CD4-positive, alpha-beta T cell (primary cell): ENCODE measurements at regions not wholly inside any gene's neighbourhood (a gene's known extent, or its start where the extent isn't known, plus 50 kb on each side); places are given as distances from the start of the nearest gene placed in this dataset.

Experiments
- ATAC-seq: fragments of 200-7000 bp; cut with Tn5 transposase; one replicate; pipeline ENCODE4 v1.10.0; 2022; ENCODE audit warnings: mild to moderate bottlenecking; ENCODE audit not compliant: poor library complexity
- CTCF ChIA-PET: fragments of 350-600 bp; sonication (Branson Sonifier 250); formaldehyde crosslinking; loops from one replicate; lab custom pipeline; 2021; ENCODE audit warnings: antibody characterized with exemption, inconsistent platforms; lab: Charles Lee
- POLR2A ChIA-PET: fragments of 350-600 bp; sonication (Branson Sonifier 250); formaldehyde crosslinking; loops from one replicate; lab custom pipeline; 2021; ENCODE audit warnings: antibody characterized with exemption, inconsistent platforms; lab: Charles Lee
- DNase-seq, 14 experiments: peaks; one replicate each; pipeline ENCODE4 v3.0.0-alpha.2; 2013 to 2020; ENCODE audit warnings: mixed read lengths in 2 of 14
- H3K27ac ChIP-seq, 2 donors: one replicate each; pipeline versions ENCODE4 v1.5.1 to v1.7.0; 2013; ENCODE audit warnings: low read length in 2 of 2, low read depth in 1 of 2, mild to moderate bottlenecking in 1 of 2
- H3K27me3 ChIP-seq, 2 experiments: 1 replicate in 1 of 2; 2 replicates in 1 of 2; pipeline versions ENCODE4 v1.6.1 to v1.7.0; 2013; ENCODE audit warnings: low read length in 2 of 2, control low read depth in 1 of 2, mild to moderate bottlenecking in 1 of 2, moderate library complexity in 1 of 2; ENCODE audit not compliant: insufficient read depth in 2 of 2, control insufficient read depth in 1 of 2
- H3K36me3 ChIP-seq: one replicate; pipeline ENCODE4 v1.6.1; 2013; ENCODE audit warnings: low read length, control low read depth; ENCODE audit not compliant: insufficient read depth
- H3K4me1 ChIP-seq: one replicate; pipeline ENCODE4 v1.6.1; 2013; ENCODE audit warnings: low read length, control low read depth; ENCODE audit not compliant: insufficient read depth
- H3K4me3 ChIP-seq: one replicate; pipeline ENCODE4 v1.5.1; 2013; ENCODE audit warnings: mild to moderate bottlenecking, low read length, moderate library complexity
- H3K9me3 ChIP-seq, 2 experiments: 1 replicate in 1 of 2; 2 replicates in 1 of 2; pipeline versions ENCODE4 v1.6.1 to v1.7.0; 2013; ENCODE audit warnings: low read length in 2 of 2, mild to moderate bottlenecking in 2 of 2, control low read depth in 1 of 2, moderate library complexity in 1 of 2; ENCODE audit not compliant: control insufficient read depth in 1 of 2, insufficient read depth in 1 of 2
- H3K27ac Mint-ChIP-seq: one replicate; pipeline ENCODE4 v1.8.0; 2020; ENCODE audit warnings: mixed read lengths
- H3K27me3 Mint-ChIP-seq: one replicate; pipeline ENCODE4 v1.8.0; 2021; ENCODE audit warnings: mixed read lengths
- H3K36me3 Mint-ChIP-seq: one replicate; pipeline ENCODE4 v1.8.0; 2021; ENCODE audit warnings: low read depth, mixed read lengths
- H3K4me1 Mint-ChIP-seq: one replicate; pipeline ENCODE4 v1.8.0; 2021; ENCODE audit warnings: low read depth, mixed read lengths
- H3K4me3 Mint-ChIP-seq: one replicate; pipeline ENCODE4 v1.8.0; 2020; ENCODE audit warnings: mild to moderate bottlenecking, mixed read lengths
- H3K9me3 Mint-ChIP-seq: one replicate; pipeline ENCODE4 v1.8.0; 2020; ENCODE audit warnings: mixed read lengths
- CTCF ChIP-seq: fragments of 200-600 bp; IDR thresholded peaks from one replicate; pipeline ENCODE4 v1.8.0; 2022; ENCODE audit warnings: antibody characterized with exemption, mild to moderate bottlenecking
- intact Hi-C, 2 experiments: fragments of 100-400 bp; cut with DNase I in 1 of 2; cut with micrococcal nuclease in 1 of 2; formaldehyde crosslinking; loops; one replicate each; pipeline versions ENCODE4 v1.15.1 to v1.9.0; 2023 to 2025; cut with DNase I, micrococcal nuclease

DNA sequence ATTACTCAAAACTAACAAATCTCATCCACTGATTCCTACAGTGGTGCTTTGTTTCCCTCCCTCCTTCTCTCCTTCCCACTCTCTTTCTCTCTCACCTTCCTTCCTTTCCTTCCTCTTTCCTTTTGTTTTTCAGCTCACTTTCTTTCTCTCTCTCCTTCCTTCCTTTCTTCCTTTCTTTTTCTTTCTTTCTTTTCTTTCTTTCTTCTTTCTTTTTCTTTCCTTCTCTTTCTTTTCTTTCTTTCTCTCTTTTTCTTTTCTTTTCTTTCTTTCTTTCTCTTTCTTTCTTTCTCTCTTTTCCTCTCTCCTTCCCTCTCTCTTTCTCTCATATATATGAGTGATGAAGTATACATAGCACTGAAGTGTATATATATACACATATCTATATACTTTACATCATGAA is 241.4 kb downstream of the CENPW start:
- no peaks in the 10 kb centered on the region for H3K4me1 Mint-ChIP-seq
- no peak for DNase-seq
- Histone ChIP-seq H3K27me3 (no peaks in the 10 kb centered on the region), H3K4me3 (no peak overlapping the region), H3K4me1 (no peaks in the 10 kb centered on the region), H3K9me3 (no peaks in the 10 kb centered on the region), H3K27ac (no peak overlapping the region), H3K36me3 (no peaks in the 10 kb centered on the region)
- no peaks in the 10 kb centered on the region for H3K36me3 Mint-ChIP-seq
- no peak overlapping the region for H3K4me3 Mint-ChIP-seq
- H3K27me3 Mint-ChIP-seq: no peaks in the 10 kb centered on the region
- no peak for TF ChIP-seq CTCF
- POLR2A ChIA-PET: no interaction called here
- no peaks in the 10 kb centered on the region for H3K9me3 Mint-ChIP-seq
- H3K27ac Mint-ChIP-seq: no peak overlapping the region
- ATAC-seq: no peak
- CTCF ChIA-PET: no interaction called here
- intact Hi-C loops: no loop called here

- H3K27ac ChIP-seq: no peak overlapping the region
- Mint-ChIP-seq H3K9me3 (peaks cover 10% of the 10 kb centered on the region), H3K27ac (no peak overlapping the region), H3K4me1 (no peaks in the 10 kb centered on the region), H3K36me3 (no peaks in the 10 kb centered on the region), H3K27me3 (no peaks in the 10 kb centered on the region), H3K4me3 (no peak overlapping the region)
- no peak for TF ChIP-seq CTCF
- no peak for DNase-seq
- H3K27me3 ChIP-seq: no peaks in the 10 kb centered on the region
- H3K4me3 ChIP-seq: no peak overlapping the region
- POLR2A ChIA-PET: no interaction called here
- no peaks in the 10 kb centered on the region for H3K36me3 ChIP-seq
- CTCF ChIA-PET: no interaction called here
- no peaks in the 10 kb centered on the region for H3K4me1 ChIP-seq
- H3K9me3 ChIP-seq: no peaks in the 10 kb centered on the region
- intact Hi-C loops: no loop called here
- no peak for ATAC-seq
Observed at GRCh38 chr6:126600258-126600916, 260.5 kb downstream of the CENPW start.

GRCh38 chr6:126603410-126603809 is 263.5 kb downstream of the CENPW start:
- Mint-ChIP-seq H3K27ac (no peak overlapping the region), H3K27me3 (no peaks in the 10 kb centered on the region), H3K4me3 (no peak overlapping the region), H3K36me3 (no peaks in the 10 kb centered on the region), H3K9me3 (peaks cover 5% of the 10 kb centered on the region), H3K4me1 (no peaks in the 10 kb centered on the region)
- no peaks in the 10 kb centered on the region for H3K9me3 ChIP-seq
- no peak overlapping the region for H3K4me3 ChIP-seq
- TF ChIP-seq CTCF: no peak
- intact Hi-C loops: no loop called here
- H3K27ac ChIP-seq: no peak overlapping the region
- POLR2A ChIA-PET: no interaction called here
- ATAC-seq: no peak
- H3K4me1 ChIP-seq: no peaks in the 10 kb centered on the region
- no peaks in the 10 kb centered on the region for H3K36me3 ChIP-seq
- H3K27me3 ChIP-seq: no peaks in the 10 kb centered on the region
- CTCF ChIA-PET: no interaction called here
- DNase-seq: no peak
